ENCODE measurements at regions not wholly inside any gene's neighbourhood (a gene's known extent, or its start where the extent isn't known, plus 50 kb on each side); places are given as distances from the start of the nearest gene placed in this dataset.

- TF ChIP-seq EZH2phosphoT487 (IDR thresholded peaks at IDR 0.05; ENCODE audit: borderline replicate concordance, low read length) = no peak
- TF ChIP-seq CTCF (conservative IDR thresholded peaks at IDR 0.05; ENCODE audit: low read depth, low read length) = no peak
Measured at GRCh38 chr4:188554413-188554812, 415.2 kb downstream of the TRIML1 start.

Measured in PC-3 (cell line).